HCT116 (cell line): ENCODE measurements at regions not wholly inside any gene's neighbourhood (a gene's known extent, or its start where the extent isn't known, plus 50 kb on each side); places are given as distances from the start of the nearest gene placed in this dataset.

Experiments
- CEBPB ChIP-seq: IDR thresholded peaks from 2 replicates; pipeline ENCODE4 v1.6.1; 2012; ENCODE audit warnings: low read depth
- EZH2 ChIP-seq: fragments of 200-600 bp; sonication (generic); IDR thresholded peaks from 2 replicates; pipeline ENCODE4 v1.6.1; 2017; ENCODE audit warnings: antibody characterized with exemption, mixed run types
- EZH2phosphoT487 ChIP-seq: fragments of 200-600 bp; IDR thresholded peaks from 2 replicates; pipeline ENCODE4 v1.6.1; 2018; ENCODE audit warnings: antibody characterized with exemption, borderline replicate concordance
- JUND ChIP-seq: IDR thresholded peaks from 2 replicates; pipeline ENCODE4 v1.6.1; 2012
- POLR2A ChIP-seq: IDR thresholded peaks from 2 replicates; pipeline ENCODE4 v1.7.0; 2011; ENCODE audit warnings: borderline replicate concordance; ENCODE audit not compliant: insufficient read depth, insufficient read length; ENCODE audit errors: extremely low read depth
- POLR2AphosphoS5 ChIP-seq: IDR thresholded peaks from 2 replicates; pipeline ENCODE4 v1.6.1; 2011; ENCODE audit warnings: mild to moderate bottlenecking, low read depth, low read length, moderate library complexity
- SIN3A ChIP-seq: IDR thresholded peaks from 2 replicates; pipeline ENCODE4 v1.6.1; 2012; ENCODE audit warnings: low read depth
- SP1 ChIP-seq: IDR thresholded peaks from 2 replicates; pipeline ENCODE4 v1.6.1; 2012; ENCODE audit warnings: low read depth
- TF ChIP-seq, protein P1 (sequence below), 3 experiments: fragments of 200-600 bp in 1 of 3; sonication (generic) in 1 of 3; IDR thresholded peaks in 2 of 3; conservative IDR thresholded peaks in 1 of 3; 2 replicates each; pipeline ENCODE4 v1.5.1; 2012 to 2017; ENCODE audit warnings: low read depth in 2 of 3, low read length in 2 of 3, antibody characterized with exemption in 1 of 3, borderline replicate concordance in 1 of 3, control low read depth in 1 of 3, mild to moderate bottlenecking in 1 of 3, mixed read lengths in 1 of 3, mixed run types in 1 of 3, moderate library complexity in 1 of 3; ENCODE audit not compliant: insufficient read depth in 1 of 3
- TF ChIP-seq, protein P2 (sequence below): IDR thresholded peaks from 2 replicates; pipeline ENCODE4 v1.6.1; 2012

DNA sequence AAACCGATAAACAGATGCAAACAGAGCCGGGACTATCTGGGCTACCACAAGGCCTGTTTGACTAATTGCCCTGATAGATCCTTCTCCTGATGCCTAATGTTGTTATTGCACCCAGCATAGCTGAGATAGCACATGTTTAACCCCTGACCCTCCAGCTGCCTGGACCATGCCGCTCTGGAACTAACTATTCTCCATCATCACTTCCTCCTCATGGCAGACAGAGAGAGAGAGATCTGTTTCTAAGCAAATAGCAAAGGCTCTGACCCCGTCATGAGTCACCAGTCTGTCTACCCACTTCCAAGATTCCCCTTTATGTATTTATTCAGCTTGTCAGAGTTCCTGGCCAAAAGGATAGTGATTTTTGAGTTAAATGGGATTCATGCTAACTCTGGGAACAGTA lies 58.2 kb upstream of the FLRT2 start:
- TF ChIP-seq, protein P1, sequence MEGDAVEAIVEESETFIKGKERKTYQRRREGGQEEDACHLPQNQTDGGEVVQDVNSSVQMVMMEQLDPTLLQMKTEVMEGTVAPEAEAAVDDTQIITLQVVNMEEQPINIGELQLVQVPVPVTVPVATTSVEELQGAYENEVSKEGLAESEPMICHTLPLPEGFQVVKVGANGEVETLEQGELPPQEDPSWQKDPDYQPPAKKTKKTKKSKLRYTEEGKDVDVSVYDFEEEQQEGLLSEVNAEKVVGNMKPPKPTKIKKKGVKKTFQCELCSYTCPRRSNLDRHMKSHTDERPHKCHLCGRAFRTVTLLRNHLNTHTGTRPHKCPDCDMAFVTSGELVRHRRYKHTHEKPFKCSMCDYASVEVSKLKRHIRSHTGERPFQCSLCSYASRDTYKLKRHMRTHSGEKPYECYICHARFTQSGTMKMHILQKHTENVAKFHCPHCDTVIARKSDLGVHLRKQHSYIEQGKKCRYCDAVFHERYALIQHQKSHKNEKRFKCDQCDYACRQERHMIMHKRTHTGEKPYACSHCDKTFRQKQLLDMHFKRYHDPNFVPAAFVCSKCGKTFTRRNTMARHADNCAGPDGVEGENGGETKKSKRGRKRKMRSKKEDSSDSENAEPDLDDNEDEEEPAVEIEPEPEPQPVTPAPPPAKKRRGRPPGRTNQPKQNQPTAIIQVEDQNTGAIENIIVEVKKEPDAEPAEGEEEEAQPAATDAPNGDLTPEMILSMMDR (IDR thresholded peaks at IDR 0.05 in 2 of 3, conservative IDR thresholded peaks at IDR 0.05 in 1 of 3; ENCODE audit: borderline replicate concordance in 1 of 3, insufficient read depth in 1 of 3, low read depth in 2 of 3, low read length in 2 of 3) = no peak
- TF ChIP-seq, protein P2, sequence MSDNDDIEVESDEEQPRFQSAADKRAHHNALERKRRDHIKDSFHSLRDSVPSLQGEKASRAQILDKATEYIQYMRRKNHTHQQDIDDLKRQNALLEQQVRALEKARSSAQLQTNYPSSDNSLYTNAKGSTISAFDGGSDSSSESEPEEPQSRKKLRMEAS = no peak
- no peak for TF ChIP-seq POLR2AphosphoS5
- no peak for TF ChIP-seq POLR2A
- no peak for TF ChIP-seq EZH2
- no peak for TF ChIP-seq EZH2phosphoT487
- no peak for TF ChIP-seq JUND
- TF ChIP-seq SIN3A = no peak
- TF ChIP-seq CEBPB = no peak
- TF ChIP-seq SP1 = no peak
